DMS79 treated with DMSO at 0.1 percent for 48 hours (cell line): ENCODE measurements at regions not wholly inside any gene's neighbourhood (a gene's known extent, or its start where the extent isn't known, plus 50 kb on each side); places are given as distances from the start of the nearest gene placed in this dataset.

Experiments
- DNase-seq: peaks from one replicate; lab custom pipeline; 2025; lab: John Stamatoyannopoulos, UW

DNA sequence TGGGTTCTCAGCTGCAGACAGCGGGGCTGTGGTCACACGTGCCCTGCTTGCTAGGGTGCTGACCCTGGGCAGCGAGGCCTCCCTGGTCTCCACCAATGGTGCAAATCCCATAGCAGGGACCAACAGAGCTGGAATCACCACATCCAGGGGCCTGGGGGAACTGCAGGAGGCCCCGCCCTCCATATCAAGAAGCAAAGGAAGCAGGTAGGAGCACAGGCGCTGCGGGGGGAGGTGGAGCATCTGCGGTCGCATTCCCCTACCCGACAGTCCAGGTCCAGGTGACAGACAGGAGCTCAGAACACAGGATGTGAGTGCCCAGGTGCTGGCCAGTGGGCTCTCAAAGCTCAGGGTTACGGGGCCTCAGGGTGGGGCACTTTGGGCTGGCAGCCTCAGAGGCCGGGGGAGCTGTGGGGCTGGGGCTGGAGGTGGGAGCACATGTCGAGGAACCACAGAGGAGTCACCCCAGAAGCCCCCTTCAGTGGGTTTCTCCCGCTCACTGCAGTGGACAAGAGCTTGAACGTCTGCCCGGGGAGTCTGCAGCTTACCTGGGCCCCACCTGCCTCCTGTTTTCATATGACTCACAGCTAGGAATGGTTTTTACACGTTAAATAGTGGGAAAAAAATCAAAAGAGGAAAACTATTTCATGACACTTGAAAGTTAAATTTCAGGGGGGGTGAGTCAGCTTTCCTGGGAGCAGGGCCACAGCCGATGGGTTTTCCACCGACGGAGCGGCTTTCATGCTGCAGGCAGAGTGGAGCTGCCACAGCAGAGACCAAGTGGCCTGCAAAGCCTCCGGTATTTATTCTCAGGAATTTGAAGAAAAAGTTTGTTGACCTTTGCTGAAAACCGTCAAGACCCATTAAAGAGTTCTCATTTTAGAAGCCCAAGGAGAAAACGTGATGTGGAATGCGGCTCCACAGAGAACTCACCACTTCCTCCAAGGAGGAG lies 148.7 kb upstream of the PPP2R2D start:
- no peak for DNase-seq

- DNase-seq = no peak
These were observed 147.5 kb upstream of the PPP2R2D start for GRCh38 chr10:131753336-131753735.

DNA sequence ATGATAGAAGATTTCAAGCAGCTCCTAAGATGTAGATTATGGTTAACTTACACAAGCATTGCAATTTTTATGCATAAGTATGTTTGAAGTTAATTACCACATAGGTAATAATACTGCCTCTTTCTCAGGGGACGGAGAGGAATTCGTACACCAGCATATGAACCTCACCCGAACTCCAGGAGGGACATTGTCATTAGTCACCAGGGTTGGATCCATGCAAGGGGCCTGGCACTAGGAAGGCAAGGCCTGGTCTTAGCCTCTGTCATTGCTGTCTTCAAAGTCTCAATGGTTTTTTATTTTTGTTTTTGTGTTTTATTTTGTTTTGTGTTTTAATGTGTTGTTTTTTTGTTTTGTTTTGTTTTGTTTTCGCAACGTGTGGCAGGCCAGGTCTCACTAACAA lies 145.6 kb upstream of the PPP2R2D start:
- DNase-seq = no peak

GRCh38 chr10:131757285-131758058 lies 143.3 kb upstream of the PPP2R2D start:
- DNase-seq = no peak

DNA sequence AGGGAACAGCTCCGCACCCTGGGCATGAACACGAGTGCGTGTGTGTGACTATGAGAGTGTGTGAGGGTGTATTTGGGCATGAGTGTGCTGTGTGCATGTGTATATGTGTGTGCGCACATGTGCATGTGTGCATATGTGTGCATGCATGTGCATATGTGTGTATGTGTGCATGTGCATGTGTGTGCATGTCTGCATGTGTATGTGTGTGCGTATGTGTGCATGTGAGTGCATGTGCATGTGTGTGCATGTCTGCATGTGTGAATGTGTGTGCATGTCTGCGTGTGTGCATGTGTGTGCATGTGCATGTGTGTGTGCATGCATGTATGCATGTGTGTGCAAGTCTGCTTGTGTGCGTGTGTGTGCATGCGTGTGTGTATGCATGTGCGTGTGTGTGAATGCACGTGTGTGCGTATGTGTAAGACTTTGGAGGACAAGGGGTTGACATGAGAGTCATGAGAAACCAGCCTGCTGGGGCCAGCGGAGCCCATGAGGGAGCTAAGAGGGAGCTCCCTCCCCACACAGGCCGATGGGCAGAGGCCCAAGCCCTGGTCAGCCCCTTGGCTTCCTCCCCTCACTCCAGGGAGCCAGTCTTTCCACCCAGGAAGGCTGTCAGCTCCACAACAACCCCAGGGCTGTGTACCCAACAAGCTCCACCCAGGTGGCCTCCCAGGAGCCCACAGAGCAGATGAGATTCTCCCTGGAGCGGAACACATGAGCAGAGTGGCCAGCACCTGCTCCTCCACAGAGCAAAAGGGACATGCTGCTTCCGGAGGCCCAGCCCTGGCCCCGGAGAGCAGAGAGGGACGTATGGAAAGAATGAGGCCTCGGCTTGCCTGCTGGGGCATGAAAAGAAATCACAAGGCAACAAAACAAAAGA lies 142.5 kb upstream of the PPP2R2D start:
- peak; percentile 1 for DNase-seq

GRCh38 chr10:131758939-131759301 lies 141.9 kb upstream of the PPP2R2D start:
- no peak for DNase-seq

- DNase-seq = no peak
These were observed 141.5 kb upstream of the PPP2R2D start for GRCh38 chr10:131759347-131759746.

- no peak for DNase-seq
These were observed 140.2 kb upstream of the PPP2R2D start for GRCh38 chr10:131760416-131761166.

DNA sequence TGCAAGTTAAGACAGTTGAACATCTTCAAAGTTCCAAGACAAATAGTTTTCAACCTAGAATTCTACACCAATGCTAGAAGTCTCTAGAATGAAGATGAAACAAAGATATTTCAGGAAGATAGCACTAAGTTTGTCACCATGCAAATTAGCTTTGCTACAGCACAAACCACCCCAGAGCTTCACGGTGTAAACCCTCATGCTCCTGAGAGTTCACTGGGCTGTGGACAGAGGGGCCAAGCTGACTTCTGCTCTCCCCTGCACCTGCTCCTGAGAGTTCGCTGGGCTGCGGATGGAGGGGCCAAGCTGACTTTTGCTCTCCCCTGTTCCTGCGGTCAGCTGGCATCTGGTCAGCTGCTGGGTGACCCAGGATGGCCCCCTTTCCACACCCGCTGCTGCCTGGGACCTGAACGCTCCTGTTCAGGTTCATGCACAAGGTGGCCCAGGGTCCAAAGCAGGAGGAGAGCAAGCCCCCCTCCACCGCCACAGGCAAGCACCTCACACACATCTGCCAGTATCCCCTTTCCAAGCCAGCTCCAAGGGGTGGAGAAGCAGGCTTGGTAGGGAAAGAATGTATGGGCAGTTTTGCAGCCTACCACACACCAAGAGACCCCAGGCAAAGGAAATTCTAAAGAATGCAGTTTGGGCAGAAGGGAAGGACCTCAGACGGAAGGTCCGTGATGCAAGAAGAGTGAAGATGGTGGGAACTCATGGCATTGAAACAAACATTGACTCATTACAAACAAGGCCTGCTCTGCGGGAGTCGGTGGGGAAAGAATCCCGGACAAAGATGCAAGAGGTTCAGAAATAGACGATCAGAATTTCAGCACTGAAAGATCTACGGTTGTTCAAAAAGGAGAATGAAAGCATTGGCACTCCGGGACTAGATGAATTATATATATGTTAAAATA lies 137.8 kb upstream of the PPP2R2D start:
- no peak for DNase-seq

DNA sequence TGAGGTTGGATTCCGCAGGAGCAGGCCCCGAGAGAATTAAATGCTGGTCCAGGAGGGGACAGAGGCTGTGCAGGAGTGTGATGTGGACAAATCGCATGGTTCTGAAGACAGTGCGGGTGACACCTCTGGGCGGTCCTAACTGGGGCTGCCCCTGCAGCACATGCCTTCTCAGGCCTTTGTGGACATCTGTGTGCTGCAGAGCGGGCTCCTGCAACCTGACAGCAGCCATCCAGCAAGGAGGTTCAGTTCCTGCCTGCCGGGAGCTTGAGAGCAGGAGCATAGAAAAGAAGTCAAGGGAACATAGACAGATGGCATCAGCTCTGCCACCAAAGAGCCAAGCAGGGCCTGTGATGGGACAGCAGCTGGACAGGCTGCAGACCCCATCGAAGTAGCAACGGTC lies 135.9 kb upstream of the PPP2R2D start:
- no peak for DNase-seq

- no peak for DNase-seq
These were observed 134.7 kb upstream of the PPP2R2D start for GRCh38 chr10:131766096-131766495.

DNA sequence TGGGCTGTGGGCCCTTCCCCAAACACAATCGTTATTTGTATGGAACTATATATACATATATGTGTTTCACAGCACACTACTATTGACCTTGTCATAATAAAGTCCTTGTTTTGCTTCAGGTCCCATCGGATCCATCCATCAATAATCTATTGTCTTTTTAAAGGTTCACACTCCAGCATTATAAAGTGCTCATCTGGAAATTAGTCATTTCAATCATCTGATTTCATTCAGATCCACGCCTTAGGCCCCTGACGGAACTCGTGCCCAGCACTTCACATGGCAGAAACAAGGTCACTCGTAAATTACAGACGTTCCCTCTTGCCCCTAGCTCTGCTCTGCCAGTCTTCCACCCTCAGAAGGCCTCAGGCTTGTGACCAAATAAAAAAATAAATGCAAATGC lies 133.1 kb upstream of the PPP2R2D start:
- no peak for DNase-seq

DNA sequence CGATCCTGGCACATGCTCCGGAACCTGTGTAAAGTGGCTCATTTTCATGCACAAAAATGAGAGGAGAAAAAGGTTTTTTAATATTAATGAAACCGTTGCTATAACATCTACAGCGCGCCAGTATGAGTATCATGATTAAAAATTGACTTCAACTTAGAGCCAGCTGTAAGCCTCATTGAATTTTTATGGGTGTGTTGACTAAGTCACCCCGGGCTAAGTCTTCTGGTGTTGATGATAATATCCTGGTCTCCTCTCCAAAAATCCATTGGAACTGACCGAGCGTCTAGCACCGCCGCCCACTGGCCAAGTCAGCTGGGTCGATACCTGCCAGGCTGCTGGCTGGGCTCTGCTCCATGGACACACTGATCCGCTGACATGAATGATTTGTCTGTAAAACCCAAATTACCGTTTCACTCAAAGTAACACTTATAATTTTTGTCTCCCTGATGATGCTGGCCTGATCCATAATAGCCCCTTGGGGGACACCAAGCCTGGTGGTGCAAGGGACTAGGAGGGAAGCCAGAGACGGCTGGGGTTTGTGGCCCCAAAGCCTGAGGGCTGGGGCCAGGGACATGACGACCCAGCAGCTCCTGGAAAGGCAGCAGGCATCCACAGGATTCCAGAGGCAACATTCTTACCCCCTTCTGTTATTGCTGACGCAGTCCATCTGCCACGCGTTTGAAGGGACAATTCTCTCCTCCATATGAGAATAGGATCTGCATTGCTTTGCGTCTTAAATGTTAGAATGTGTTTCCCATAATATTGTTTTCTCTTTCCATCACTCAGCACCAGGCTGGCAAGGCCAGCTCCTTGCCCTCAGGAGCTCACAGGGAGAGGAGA lies 131.0 kb upstream of the PPP2R2D start:
- no peak for DNase-seq

DNA sequence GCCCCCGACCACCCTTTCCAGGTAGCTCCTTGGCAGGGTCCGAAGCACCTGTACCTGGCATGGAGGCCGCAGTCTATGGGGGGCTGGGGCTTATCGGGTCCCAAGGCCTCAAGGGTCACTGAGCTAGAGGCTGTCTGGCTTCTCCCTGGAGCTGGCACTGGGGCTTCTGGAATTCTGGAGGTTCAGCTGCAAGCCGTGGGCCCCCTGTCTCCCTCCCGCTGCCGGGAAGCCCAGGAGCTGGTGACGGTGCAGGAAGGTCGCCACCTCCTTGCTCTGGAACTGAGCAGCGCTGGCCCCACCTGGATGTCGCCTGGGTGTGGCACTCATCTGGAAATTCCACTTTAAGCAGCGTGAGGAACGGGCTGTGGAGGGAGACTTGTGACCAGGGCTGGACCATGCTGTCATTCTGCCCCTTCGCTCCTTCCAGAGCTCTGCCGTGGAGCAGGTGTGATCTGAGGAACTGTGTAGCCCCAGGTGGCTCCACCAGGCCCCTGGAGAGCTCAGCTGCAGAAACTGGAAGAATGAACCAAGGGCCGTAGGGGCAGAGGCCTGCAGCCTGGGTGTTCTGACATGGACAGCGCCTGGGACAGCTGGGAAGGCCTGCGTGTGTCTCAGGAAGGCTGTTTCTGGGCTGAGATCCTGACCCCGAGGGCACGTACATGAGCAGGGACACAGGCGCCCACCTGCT lies 129.7 kb upstream of the PPP2R2D start:
- no peak for DNase-seq

DNA sequence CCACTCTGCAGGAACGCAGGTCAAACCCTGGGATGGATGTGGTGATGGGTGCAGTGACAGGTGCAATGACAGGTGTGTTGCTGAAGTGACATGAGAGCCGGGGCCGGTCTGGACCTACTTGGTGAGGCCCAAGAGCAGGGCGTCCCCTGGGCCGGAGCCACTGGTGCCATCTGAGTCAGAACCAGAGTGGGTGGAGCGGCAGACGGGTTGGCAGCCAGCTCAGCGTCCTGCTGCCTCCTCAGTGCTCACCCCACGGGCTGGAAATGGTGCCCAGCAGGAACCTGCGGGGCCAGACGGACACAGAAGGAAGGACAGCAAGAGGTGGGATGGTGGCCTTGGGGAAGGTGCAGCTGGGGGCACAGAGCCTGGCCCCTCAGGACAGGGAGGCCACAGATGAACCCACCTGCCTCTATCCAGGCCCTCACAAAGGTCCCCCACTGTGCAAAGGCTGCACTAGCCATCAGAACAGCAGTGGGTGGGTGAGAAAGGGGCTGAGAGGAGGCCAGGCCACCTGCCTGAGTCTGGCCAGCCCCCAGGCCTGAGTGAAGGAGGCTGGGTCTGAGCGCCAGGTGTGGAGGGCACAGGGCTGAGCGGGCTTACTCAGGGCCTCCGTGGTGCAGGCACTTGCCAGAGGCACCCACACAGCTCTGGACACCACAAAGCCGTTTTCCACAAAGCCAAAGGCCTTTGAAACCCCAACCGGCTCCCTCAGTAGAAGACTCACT lies 129.0 kb upstream of the PPP2R2D start:
- DNase-seq = no peak

GRCh38 chr10:131772441-131772840 lies 128.4 kb upstream of the PPP2R2D start:
- no peak for DNase-seq

GRCh38 chr10:131773370-131774343 lies 127.2 kb upstream of the PPP2R2D start:
- DNase-seq = no peak
